DOHH2 (cell line): ENCODE measurements at regions not wholly inside any gene's neighbourhood (a gene's known extent, or its start where the extent isn't known, plus 50 kb on each side); places are given as distances from the start of the nearest gene placed in this dataset.

Experiments
- EZH2phosphoT487 ChIP-seq: fragments of 200-600 bp; sonication (generic); IDR thresholded peaks from 2 replicates; pipeline ENCODE4 v1.6.1; 2017; ENCODE audit warnings: borderline replicate concordance, mild to moderate bottlenecking, antibody characterized with exemption, low read length, moderate library complexity, mixed read lengths
- TF ChIP-seq, protein P1 (sequence below): fragments of 200-600 bp; sonication (generic); IDR thresholded peaks from one replicate; pipeline ENCODE4 v1.5.1; 2014; ENCODE audit warnings: antibody characterized with exemption, mild to moderate bottlenecking, low read depth, low read length; ENCODE audit not compliant: poor library complexity, severe bottlenecking

DNA sequence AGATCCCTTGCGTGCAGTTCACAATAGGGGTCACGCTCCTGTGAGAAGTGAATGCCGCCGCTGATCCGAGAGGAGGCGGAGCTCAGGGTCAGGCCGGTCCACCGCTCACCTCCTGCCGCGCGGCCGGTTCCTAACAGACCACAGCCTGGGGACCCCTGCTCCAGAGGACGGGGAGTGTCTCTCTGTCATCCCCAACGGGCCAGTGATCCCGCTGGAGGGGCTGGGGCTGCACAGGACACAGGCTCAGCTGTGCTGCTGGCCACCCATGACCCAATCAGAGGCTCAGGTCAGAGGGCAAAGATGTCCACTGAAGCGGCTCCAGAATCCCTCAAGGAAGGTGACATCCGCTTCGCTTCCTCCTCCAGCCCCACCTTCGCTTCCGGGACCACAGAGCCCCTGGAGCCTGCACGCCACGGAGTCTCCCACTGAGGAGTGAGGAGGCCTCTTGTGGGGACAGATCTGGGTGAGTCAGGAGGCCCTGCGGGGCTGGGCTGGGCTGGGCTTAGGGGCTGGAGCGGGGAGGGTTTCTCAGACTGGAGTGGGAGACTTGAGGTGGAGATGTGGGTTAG, 115.4 kb downstream of the METRNL start:
- TF ChIP-seq, protein P1, sequence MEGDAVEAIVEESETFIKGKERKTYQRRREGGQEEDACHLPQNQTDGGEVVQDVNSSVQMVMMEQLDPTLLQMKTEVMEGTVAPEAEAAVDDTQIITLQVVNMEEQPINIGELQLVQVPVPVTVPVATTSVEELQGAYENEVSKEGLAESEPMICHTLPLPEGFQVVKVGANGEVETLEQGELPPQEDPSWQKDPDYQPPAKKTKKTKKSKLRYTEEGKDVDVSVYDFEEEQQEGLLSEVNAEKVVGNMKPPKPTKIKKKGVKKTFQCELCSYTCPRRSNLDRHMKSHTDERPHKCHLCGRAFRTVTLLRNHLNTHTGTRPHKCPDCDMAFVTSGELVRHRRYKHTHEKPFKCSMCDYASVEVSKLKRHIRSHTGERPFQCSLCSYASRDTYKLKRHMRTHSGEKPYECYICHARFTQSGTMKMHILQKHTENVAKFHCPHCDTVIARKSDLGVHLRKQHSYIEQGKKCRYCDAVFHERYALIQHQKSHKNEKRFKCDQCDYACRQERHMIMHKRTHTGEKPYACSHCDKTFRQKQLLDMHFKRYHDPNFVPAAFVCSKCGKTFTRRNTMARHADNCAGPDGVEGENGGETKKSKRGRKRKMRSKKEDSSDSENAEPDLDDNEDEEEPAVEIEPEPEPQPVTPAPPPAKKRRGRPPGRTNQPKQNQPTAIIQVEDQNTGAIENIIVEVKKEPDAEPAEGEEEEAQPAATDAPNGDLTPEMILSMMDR, result no peak
- no peak for TF ChIP-seq EZH2phosphoT487
